GM21737 (cell line): ENCODE measurements at regions not wholly inside any gene's neighbourhood (a gene's known extent, or its start where the extent isn't known, plus 50 kb on each side); places are given as distances from the start of the nearest gene placed in this dataset.
A peak's percentile ranks its signal among the peaks of the same experiment; 100 is the strongest.

Experiments used
- ATAC-seq: cut with Tn5 transposase; IDR thresholded peaks from one replicate; pipeline ENCODE4 v1.9.1; 2021; ENCODE audit warnings: mild to moderate bottlenecking, moderate library complexity; ENCODE audit not compliant: unreplicated experiment

GRCh38 chr3:118744186-118744585, 290.5 kb downstream of the IGSF11 start:
- no peak for ATAC-seq

- no peak for ATAC-seq
Measured at GRCh38 chr3:118754406-118755252, 280.0 kb downstream of the IGSF11 start.

- no peak for ATAC-seq
Measured at GRCh38 chr3:118755253-118755801, 279.3 kb downstream of the IGSF11 start.

- ATAC-seq = no peak
Measured at GRCh38 chr3:118760585-118761290, 273.9 kb downstream of the IGSF11 start.

GRCh38 chr3:118761291-118761606, 273.4 kb downstream of the IGSF11 start:
- ATAC-seq = no peak

GRCh38 chr3:118765636-118766305, 268.9 kb downstream of the IGSF11 start:
- no peak for ATAC-seq

- no peak for ATAC-seq
Measured at GRCh38 chr3:118766306-118766669, 268.4 kb downstream of the IGSF11 start.

- ATAC-seq = no peak
Measured at GRCh38 chr3:118772036-118772435, 262.6 kb downstream of the IGSF11 start.

GRCh38 chr3:118772547-118773011, 262.1 kb downstream of the IGSF11 start:
- peak; percentile 97 for ATAC-seq

- ATAC-seq = no peak
Measured at GRCh38 chr3:118775021-118775420, 259.6 kb downstream of the IGSF11 start.

- no peak for ATAC-seq
Measured at GRCh38 chr3:118778201-118778600, 256.4 kb downstream of the IGSF11 start.

- no peak for ATAC-seq
Measured at GRCh38 chr3:118781232-118781631, 253.4 kb downstream of the IGSF11 start.

- ATAC-seq = no peak
Measured at GRCh38 chr3:118781839-118782238, 252.8 kb downstream of the IGSF11 start.

GRCh38 chr3:118782755-118783202, 251.9 kb downstream of the IGSF11 start:
- ATAC-seq = peak; percentile 95

- ATAC-seq = no peak
Measured at GRCh38 chr3:118785415-118785814, 249.2 kb downstream of the IGSF11 start.

GRCh38 chr3:118791246-118791645, 243.4 kb downstream of the IGSF11 start:
- no peak for ATAC-seq

GRCh38 chr3:118792191-118792590, 242.5 kb downstream of the IGSF11 start:
- no peak for ATAC-seq

GRCh38 chr3:118793176-118793575, 241.5 kb downstream of the IGSF11 start:
- ATAC-seq = no peak

GRCh38 chr3:118799303-118799702, 235.3 kb downstream of the IGSF11 start:
- no peak for ATAC-seq

GRCh38 chr3:118801899-118802298, 232.7 kb downstream of the IGSF11 start:
- ATAC-seq = no peak

GRCh38 chr3:118802325-118803095, 232.1 kb downstream of the IGSF11 start:
- no peak for ATAC-seq
